IPS DF 6.9 (cell line): ENCODE measurements at regions not wholly inside any gene's neighbourhood (a gene's known extent, or its start where the extent isn't known, plus 50 kb on each side); places are given as distances from the start of the nearest gene placed in this dataset.
"Not testable (repeated sequence)": the region's sequence is repeated elsewhere in the genome, so short reads cannot be mapped to it uniquely, and the experiment has no call there.

Experiments used
- DNase-seq: peaks from one replicate; pipeline ENCODE4 v3.0.0-alpha.2; 2013; ENCODE audit warnings: low read depth, low spot score
- H3K27ac ChIP-seq: one replicate; pipeline ENCODE4 v1.5.1; 2013; ENCODE audit warnings: low read length, control low read depth
- H3K27me3 ChIP-seq: 2 replicates; pipeline ENCODE4 v1.6.1; 2013; ENCODE audit warnings: mild to moderate bottlenecking, low read length; ENCODE audit not compliant: control insufficient read depth, insufficient read depth
- H3K36me3 ChIP-seq: 2 replicates; pipeline ENCODE4 v1.6.1; 2013; ENCODE audit warnings: low read length; ENCODE audit not compliant: control insufficient read depth, insufficient read depth
- H3K4me1 ChIP-seq: 2 replicates; pipeline ENCODE4 v1.6.1; 2013; ENCODE audit warnings: low read length; ENCODE audit not compliant: control insufficient read depth, insufficient read depth
- H3K4me3 ChIP-seq: 2 replicates; pipeline ENCODE4 v1.5.1; 2013; ENCODE audit warnings: mild to moderate bottlenecking, low read length
- H3K9me3 ChIP-seq: 2 replicates; pipeline ENCODE4 v1.6.1; 2013; ENCODE audit warnings: low read length, inconsistent platforms; ENCODE audit not compliant: control insufficient read depth, insufficient read depth
- WGBS: extraction: QIAGEN DNeasy Blood & Tissue Kit; methylation state at CpG from one replicate; pipeline ENCODE4 v1.1.7; 2013; ENCODE audit warnings: mixed read lengths, missing lambda C conversion rate; ENCODE audit not compliant: insufficient read length, insufficient coverage; 5-methylcytosine and 5-hydroxymethylcytosine counted together

DNA sequence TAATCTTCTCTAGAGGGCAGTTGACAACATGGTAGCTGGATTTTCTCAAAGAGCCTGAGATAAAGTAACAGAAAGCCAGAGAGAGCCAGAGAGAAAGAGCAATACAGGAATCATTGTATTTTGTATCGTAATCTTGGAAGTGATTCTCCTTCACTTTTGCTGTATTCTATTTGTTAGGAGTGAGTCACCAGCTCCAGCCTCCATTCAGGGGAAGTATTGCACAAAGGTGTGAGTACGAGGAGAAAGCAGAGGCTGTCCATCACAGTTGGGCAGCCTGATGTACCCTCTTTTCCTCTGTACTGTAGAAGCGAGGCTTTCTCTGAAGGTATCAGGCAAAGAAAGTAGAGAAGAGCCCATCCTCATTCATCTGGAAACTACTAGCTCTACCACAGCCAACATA, 176.8 kb downstream of the KCNS3 start:
- H3K4me1 ChIP-seq, result no peaks in the 10 kb centered on the region
- H3K4me3 ChIP-seq, result no peak overlapping the region
- H3K27me3 ChIP-seq, result no peaks in the 10 kb centered on the region
- H3K36me3 ChIP-seq, result no peaks in the 10 kb centered on the region
- H3K9me3 ChIP-seq, result no peaks in the 10 kb centered on the region
- no peak overlapping the region for H3K27ac ChIP-seq
- DNase-seq, result no peak
- no CpG with 5 or more reads among the region's 3 CpGs for WGBS

- Histone ChIP-seq H3K27ac (no peak overlapping the region), H3K9me3 (no peaks in the 10 kb centered on the region), H3K4me1 (no peaks in the 10 kb centered on the region), H3K36me3 (no peaks in the 10 kb centered on the region), H3K4me3 (no peak overlapping the region), H3K27me3 (no peaks in the 10 kb centered on the region)
- DNase-seq, result no peak
- WGBS, result no CpG with 5 or more reads among the region's 6 CpGs
Observed at GRCh38 chr2:18050001-18050400, 171.5 kb downstream of the KCNS3 start.

DNA sequence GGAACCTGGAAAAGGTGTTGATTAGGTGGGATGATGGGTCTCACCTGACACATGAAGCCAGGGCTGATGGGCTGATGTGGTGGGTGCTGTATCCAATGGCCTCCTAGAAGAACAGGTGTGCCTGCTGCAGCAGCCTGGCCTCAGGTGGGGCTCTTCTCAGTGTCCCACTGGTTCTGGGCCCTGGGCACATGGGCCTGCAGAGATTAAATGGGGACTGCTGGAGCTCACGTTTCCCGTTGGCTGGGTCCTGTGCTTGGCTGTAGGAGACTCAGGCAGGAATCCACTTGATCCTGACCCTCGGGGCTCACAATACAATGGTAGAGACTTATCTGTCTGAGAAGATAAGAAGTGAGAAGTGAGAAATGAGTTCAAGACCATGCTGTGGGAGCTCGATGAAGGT, 170.9 kb downstream of the KCNS3 start:
- no CpG with 5 or more reads among the region's 4 CpGs for WGBS
- no peak for DNase-seq
- Histone ChIP-seq H3K4me1 (no peaks in the 10 kb centered on the region), H3K27ac (no peak overlapping the region), H3K9me3 (no peaks in the 10 kb centered on the region), H3K4me3 (no peak overlapping the region), H3K27me3 (no peaks in the 10 kb centered on the region), H3K36me3 (no peaks in the 10 kb centered on the region)

GRCh38 chr2:18047896-18048657, 169.6 kb downstream of the KCNS3 start:
- no peak for DNase-seq
- WGBS, result no CpG with 5 or more reads among the region's 10 CpGs
- H3K9me3 ChIP-seq, result no peaks in the 10 kb centered on the region

GRCh38 chr2:18047213-18047611, 168.7 kb downstream of the KCNS3 start:
- Histone ChIP-seq H3K36me3 (no peaks in the 10 kb centered on the region), H3K27ac (no peak overlapping the region), H3K9me3 (no peaks in the 10 kb centered on the region), H3K4me1 (no peaks in the 10 kb centered on the region; the same call in 1 of the 2 replicates), H3K27me3 (no peaks in the 10 kb centered on the region), H3K4me3 (no peak overlapping the region)
- DNase-seq, result no peak
- no CpG with 5 or more reads among the region's 4 CpGs for WGBS

More at GRCh38 chr2:18047896-18048657, 169.6 kb downstream of the KCNS3 start:
- no peaks in the 10 kb centered on the region for H3K27me3 ChIP-seq
- no peak overlapping the region for H3K27ac ChIP-seq
- H3K4me3 ChIP-seq, result no peak overlapping the region
- H3K36me3 ChIP-seq, result no peaks in the 10 kb centered on the region
- no peaks in the 10 kb centered on the region; the same call in 1 of the 2 replicates for H3K4me1 ChIP-seq

DNA sequence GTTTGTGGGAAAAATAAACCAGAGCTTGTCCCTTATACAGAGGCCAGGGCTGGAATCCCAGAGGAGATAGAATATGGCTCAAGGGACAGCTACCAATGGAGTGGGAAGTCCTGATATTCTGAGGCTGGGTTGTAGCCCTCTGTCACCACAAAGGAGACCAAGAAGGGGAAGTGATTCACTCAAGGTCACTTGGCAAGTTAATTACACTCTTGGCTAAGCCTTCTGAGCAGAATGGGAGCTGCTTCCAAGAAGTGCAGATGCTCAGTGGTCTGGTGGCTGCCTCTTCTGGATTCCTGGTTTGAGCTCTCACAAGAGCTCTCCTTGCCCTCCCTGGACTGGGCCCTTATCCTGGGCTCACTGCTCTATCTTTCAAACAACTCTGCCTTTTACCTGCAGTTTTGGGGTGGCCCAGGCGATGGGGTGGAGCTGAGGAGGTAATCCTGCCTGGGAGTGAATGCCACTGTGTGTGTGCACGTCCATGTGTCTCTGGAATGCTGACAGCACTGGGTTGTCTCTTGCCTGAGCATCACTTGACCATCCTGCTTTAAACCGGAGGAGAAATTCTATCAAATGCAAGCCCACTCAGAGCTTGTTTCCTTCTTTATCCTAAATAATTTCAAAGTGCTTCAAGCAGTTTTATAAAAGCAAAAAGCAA, 168.2 kb downstream of the KCNS3 start:
- no peaks in the 10 kb centered on the region for H3K9me3 ChIP-seq
- no peaks in the 10 kb centered on the region; the same call in 1 of the 2 replicates for H3K4me1 ChIP-seq
- no peaks in the 10 kb centered on the region for H3K27me3 ChIP-seq
- no peak overlapping the region for H3K27ac ChIP-seq
- no CpG with 5 or more reads among the region's 3 CpGs for WGBS
- DNase-seq, result no peak
- no peak overlapping the region for H3K4me3 ChIP-seq
- H3K36me3 ChIP-seq, result no peaks in the 10 kb centered on the region

- DNase-seq, result no peak
- no peaks in the 10 kb centered on the region for H3K27me3 ChIP-seq
- WGBS, result no CpG with 5 or more reads among the region's 4 CpGs
- H3K36me3 ChIP-seq, result no peaks in the 10 kb centered on the region
- no peaks in the 10 kb centered on the region; the same call in 1 of the 2 replicates for H3K4me1 ChIP-seq
- no peaks in the 10 kb centered on the region for H3K9me3 ChIP-seq
- H3K27ac ChIP-seq, result no peak overlapping the region
- no peak overlapping the region for H3K4me3 ChIP-seq
Observed at GRCh38 chr2:18046017-18046416, 167.6 kb downstream of the KCNS3 start.

- no peaks in the 10 kb centered on the region; the same call in 1 of the 2 replicates for H3K4me1 ChIP-seq
- no peak overlapping the region for H3K27ac ChIP-seq
- H3K27me3 ChIP-seq, result no peaks in the 10 kb centered on the region
- no peaks in the 10 kb centered on the region for H3K36me3 ChIP-seq
- no peak overlapping the region for H3K4me3 ChIP-seq
- DNase-seq, result no peak
- H3K9me3 ChIP-seq, result no peaks in the 10 kb centered on the region
- WGBS, result no CpG with 5 or more reads among the region's 1 CpG
Observed at GRCh38 chr2:18045230-18045629, 166.8 kb downstream of the KCNS3 start.

DNA sequence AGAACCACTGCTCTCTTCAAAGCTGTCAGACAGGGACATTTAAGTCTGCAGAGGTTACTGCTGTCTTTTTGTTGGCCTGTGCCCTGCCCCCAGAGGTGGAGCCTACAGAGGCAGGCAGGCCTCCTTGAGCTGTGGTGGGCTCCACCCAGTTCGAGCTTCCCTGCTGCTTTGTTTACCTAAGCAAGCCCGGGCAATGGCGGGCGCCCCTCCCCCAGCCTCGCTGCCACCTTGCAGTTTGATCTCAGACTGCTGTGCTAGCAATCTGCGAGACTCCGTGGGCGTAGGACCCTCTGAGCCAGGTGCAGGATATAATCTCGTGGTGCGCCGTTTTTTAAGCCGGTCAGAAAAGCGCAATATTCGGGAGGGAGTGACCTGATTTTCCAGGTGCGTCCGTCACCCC, 138.9 kb downstream of the KCNS3 start:
- not testable (repeated sequence) for H3K4me1 ChIP-seq, H3K27ac ChIP-seq, H3K9me3 ChIP-seq, H3K27me3 ChIP-seq, H3K4me3 ChIP-seq, H3K36me3 ChIP-seq, DNase-seq
- no CpG with 5 or more reads among the region's 16 CpGs for WGBS

- no peaks in the 10 kb centered on the region for H3K9me3 ChIP-seq
- no peak for DNase-seq
- H3K27me3 ChIP-seq, result no peaks in the 10 kb centered on the region
- no peak overlapping the region for H3K4me3 ChIP-seq
- no peaks in the 10 kb centered on the region for H3K36me3 ChIP-seq
- no CpG with 5 or more reads among the region's 3 CpGs for WGBS
- no peaks in the 10 kb centered on the region for H3K4me1 ChIP-seq
- H3K27ac ChIP-seq, result no peak overlapping the region
Observed at GRCh38 chr2:18009891-18010290, 131.4 kb downstream of the KCNS3 start.
